ENCODE measurements at regions not wholly inside any gene's neighbourhood (a gene's known extent, or its start where the extent isn't known, plus 50 kb on each side); places are given as distances from the start of the nearest gene placed in this dataset.

DNA sequence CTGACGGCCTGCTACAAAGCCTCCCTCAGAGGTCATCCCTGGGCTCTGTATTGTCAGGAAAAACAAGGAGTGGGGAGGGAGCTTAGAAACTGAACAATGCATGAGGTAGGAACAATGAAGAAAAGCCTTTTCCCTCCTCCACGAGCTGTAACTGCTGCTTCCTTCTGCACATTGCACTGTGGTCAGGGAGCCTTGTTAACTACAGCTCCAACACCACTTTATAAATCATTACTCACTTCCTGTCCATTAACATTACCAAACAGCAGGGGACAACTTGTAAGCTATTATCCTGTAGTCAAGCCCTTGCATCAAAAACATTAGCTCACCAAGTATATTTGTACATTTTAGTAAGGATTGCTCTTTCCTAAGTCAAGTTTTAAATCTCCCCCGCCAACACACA lies 336.0 kb upstream of the NR5A2 start:
- TF ChIP-seq POLR2AphosphoS5 (IDR thresholded peaks at IDR 0.05; ENCODE audit: borderline replicate concordance, low read depth, low read length): peak; percentile 53; the same call in 1 of the 2 replicates
- TF ChIP-seq EZH2 (IDR thresholded peaks at IDR 0.05): no peak

Measured in SK-N-MC (cell line).